ENCODE measurements at regions not wholly inside any gene's neighbourhood (a gene's known extent, or its start where the extent isn't known, plus 50 kb on each side); places are given as distances from the start of the nearest gene placed in this dataset.

DNA sequence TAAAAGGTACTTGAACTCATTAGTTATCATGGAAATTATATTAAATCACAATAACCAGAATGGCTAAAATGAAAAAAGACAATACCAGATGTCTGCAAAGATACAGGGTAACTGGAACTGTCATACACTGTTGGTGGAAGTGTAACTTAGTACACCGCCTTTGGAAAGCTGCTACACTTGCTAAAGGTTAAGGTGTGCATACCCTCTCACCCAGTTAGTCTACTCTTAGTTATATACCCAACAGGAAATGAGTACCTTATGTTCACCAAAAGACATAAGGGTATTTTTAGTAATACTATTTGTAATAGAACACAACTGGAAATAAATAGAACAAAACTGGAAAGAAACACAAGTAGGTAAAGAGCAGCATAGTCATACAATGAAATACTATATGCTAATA is 155.8 kb upstream of the THUMPD2 start:
- H4K20me1 ChIP-seq (ENCODE audit: insufficient read depth, low read length): no peaks in the 10 kb centered on the region
- no peak overlapping the region for H3K4me3 ChIP-seq (replicated peaks in 1 of 3; ENCODE audit: insufficient read depth in 1 of 3, low read depth in 2 of 3, low read length in 3 of 3)
- ATAC-seq (no peak), FAIRE-seq (no peak), DNase-seq (ENCODE audit: low spot score) (no peak)
- no peaks in the 10 kb centered on the region for H3K36me3 ChIP-seq (replicated peaks in 1 of 2; ENCODE audit: control insufficient read depth in 1 of 2, insufficient read depth in 2 of 2, low read length in 2 of 2)
- intact Hi-C loops (cut with micrococcal nuclease; ENCODE audit: unreplicated experiment) (loop anchor here (5.0 kb wide), 1 partner anchor 137 kb away; no protein-coding TSS in a partner anchor), in situ Hi-C loops (cut with HindIII; ENCODE audit: extremely low pct_ligation_motif_present, low pct_unique_long_range_greater_than_20kb) (no loop called here)
- no TSS peak for BruUV-seq (replicated peaks)
- H3K9me3 ChIP-seq (ENCODE audit: low read length): no peaks in the 10 kb centered on the region
- ChIA-PET POLR2A (no interaction called here), CTCF (ENCODE audit: low intra/inter-chr PET ratio, low total read pairs) (no interaction called here)
- H3K4me1 ChIP-seq (ENCODE audit: insufficient read depth, low read length): no peaks in the 10 kb centered on the region
- no peak overlapping the region for H3K4me2 ChIP-seq (ENCODE audit: low read depth, low read length)
- no peak overlapping the region for H2AFZ ChIP-seq (ENCODE audit: low read length)
- no peak overlapping the region for H3K27ac ChIP-seq (ENCODE audit: extremely low read length, insufficient read depth, low read length)
- no peak overlapping the region for H3K9ac ChIP-seq (ENCODE audit: insufficient read depth, low read depth, low read length)
- 8% methylated on average over 1 of the region's 1 CpG for WGBS (ENCODE audit: low lambda C conversion rate)
- no peaks in the 10 kb centered on the region for H3K27me3 ChIP-seq (ENCODE audit: control insufficient read depth in 1 of 2, insufficient read depth in 2 of 2, low read length in 2 of 2)
- TF ChIP-seq ZNF562 (CRISPR knock-in tag; IDR thresholded peaks at IDR 0.05; ENCODE audit: borderline replicate concordance) (no peak), ZIK1 (CRISPR knock-in tag; IDR thresholded peaks at IDR 0.05; ENCODE audit: borderline replicate concordance, low read depth) (no peak), ZNF589 (CRISPR knock-in tag; conservative IDR thresholded peaks at IDR 0.05) (no peak), KDM4B (CRISPR knock-in tag; IDR thresholded peaks at IDR 0.05) (no peak)
- H3K79me2 ChIP-seq (ENCODE audit: insufficient read depth, low read length): no peaks in the 10 kb centered on the region

DNA sequence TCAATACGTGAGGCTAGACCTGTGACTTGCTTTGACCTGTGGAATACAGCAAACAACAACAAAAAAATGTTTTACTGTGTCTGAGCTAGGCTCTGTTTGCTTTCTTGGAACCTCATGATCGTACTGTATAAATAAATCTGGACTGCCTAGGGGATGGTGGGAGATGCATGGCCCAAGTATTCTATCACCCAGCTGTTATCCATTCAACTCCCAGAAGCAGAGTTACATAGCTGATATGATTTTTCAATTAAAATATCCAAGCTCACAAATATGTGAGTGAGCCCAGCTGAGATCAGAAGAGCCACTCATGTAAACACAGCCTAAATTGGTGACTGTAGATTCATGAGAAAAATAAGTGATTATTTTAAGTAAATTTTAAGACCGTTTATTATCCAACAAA is 154.1 kb upstream of the THUMPD2 start:
- ATAC-seq: no peak
- POLR2A ChIA-PET: no interaction called here
- BruUV-seq (replicated peaks): no TSS peak
- in situ Hi-C loops (cut with HindIII; ENCODE audit: extremely low pct_ligation_motif_present, low pct_unique_long_range_greater_than_20kb): no loop called here
- no peaks in the 10 kb centered on the region for H3K4me1 ChIP-seq (ENCODE audit: insufficient read depth, low read length)
- intact Hi-C loops (cut with micrococcal nuclease; ENCODE audit: unreplicated experiment): no loop called here
- H2AFZ ChIP-seq (ENCODE audit: low read length): no peak overlapping the region
- WGBS (ENCODE audit: low lambda C conversion rate): 3% methylated on average over 3 of the region's 3 CpGs
- H3K9ac ChIP-seq (ENCODE audit: insufficient read depth, low read depth, low read length): no peak overlapping the region
- no peaks in the 10 kb centered on the region for H3K9me3 ChIP-seq (ENCODE audit: low read length)
- no peak overlapping the region for H3K27ac ChIP-seq (ENCODE audit: extremely low read length, insufficient read depth, low read length)
- no peaks in the 10 kb centered on the region for H3K36me3 ChIP-seq (replicated peaks in 1 of 2; ENCODE audit: control insufficient read depth in 1 of 2, insufficient read depth in 2 of 2, low read length in 2 of 2)
- no peaks in the 10 kb centered on the region for H4K20me1 ChIP-seq (ENCODE audit: insufficient read depth, low read length)
- no peaks in the 10 kb centered on the region for H3K27me3 ChIP-seq (ENCODE audit: control insufficient read depth in 1 of 2, insufficient read depth in 2 of 2, low read length in 2 of 2)
- H3K4me3 ChIP-seq (replicated peaks in 1 of 3; ENCODE audit: insufficient read depth in 1 of 3, low read depth in 2 of 3, low read length in 3 of 3): no peak overlapping the region
- no peak for FAIRE-seq
- no peak for DNase-seq (ENCODE audit: low spot score)
- CTCF ChIA-PET (ENCODE audit: low intra/inter-chr PET ratio, low total read pairs): no interaction called here
- no peaks in the 10 kb centered on the region for H3K79me2 ChIP-seq (ENCODE audit: insufficient read depth, low read length)
- no peak overlapping the region for H3K4me2 ChIP-seq (ENCODE audit: low read depth, low read length)
- TF ChIP-seq ZNF556 (CRISPR knock-in tag; IDR thresholded peaks at IDR 0.05; ENCODE audit: borderline replicate concordance) (no peak), NFYC (CRISPR knock-in tag; IDR thresholded peaks at IDR 0.05) (no peak), HCFC1 (IDR thresholded peaks at IDR 0.05; ENCODE audit: low read depth, low read length) (no peak), SP5 (CRISPR knock-in tag; IDR thresholded peaks at IDR 0.05; ENCODE audit: borderline replicate concordance, low read depth) (no peak), UBTF (CRISPR knock-in tag; IDR thresholded peaks at IDR 0.05) (no peak), CSRNP2 (CRISPR knock-in tag; conservative IDR thresholded peaks at IDR 0.05; ENCODE audit: low read depth) (no peak), ZNF468 (CRISPR knock-in tag; IDR thresholded peaks at IDR 0.05) (no peak), ZNF776 (CRISPR knock-in tag; IDR thresholded peaks at IDR 0.05) (no peak), ZSCAN30 (CRISPR knock-in tag; IDR thresholded peaks at IDR 0.05) (no peak), ZNF614 (CRISPR knock-in tag; IDR thresholded peaks at IDR 0.05; ENCODE audit: borderline replicate concordance) (no peak)
- TF ChIP-seq, protein P1, sequence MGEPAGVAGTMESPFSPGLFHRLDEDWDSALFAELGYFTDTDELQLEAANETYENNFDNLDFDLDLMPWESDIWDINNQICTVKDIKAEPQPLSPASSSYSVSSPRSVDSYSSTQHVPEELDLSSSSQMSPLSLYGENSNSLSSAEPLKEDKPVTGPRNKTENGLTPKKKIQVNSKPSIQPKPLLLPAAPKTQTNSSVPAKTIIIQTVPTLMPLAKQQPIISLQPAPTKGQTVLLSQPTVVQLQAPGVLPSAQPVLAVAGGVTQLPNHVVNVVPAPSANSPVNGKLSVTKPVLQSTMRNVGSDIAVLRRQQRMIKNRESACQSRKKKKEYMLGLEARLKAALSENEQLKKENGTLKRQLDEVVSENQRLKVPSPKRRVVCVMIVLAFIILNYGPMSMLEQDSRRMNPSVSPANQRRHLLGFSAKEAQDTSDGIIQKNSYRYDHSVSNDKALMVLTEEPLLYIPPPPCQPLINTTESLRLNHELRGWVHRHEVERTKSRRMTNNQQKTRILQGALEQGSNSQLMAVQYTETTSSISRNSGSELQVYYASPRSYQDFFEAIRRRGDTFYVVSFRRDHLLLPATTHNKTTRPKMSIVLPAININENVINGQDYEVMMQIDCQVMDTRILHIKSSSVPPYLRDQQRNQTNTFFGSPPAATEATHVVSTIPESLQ (CRISPR knock-in tag; conservative IDR thresholded peaks at IDR 0.05): no peak

All from HepG2 (cell line).